Caco-2 (cell line): ENCODE measurements at regions not wholly inside any gene's neighbourhood (a gene's known extent, or its start where the extent isn't known, plus 50 kb on each side); places are given as distances from the start of the nearest gene placed in this dataset.

Experiments
- BruUV-seq: library from RNA; stranded (reverse); fragments of 400-500 nt; replicated peaks from 2 replicates; lab custom pipeline; 2021; lab: Mats Ljungman, UMichigan
- CTCF ChIA-PET: fragments of 300-600 bp; sonication (Branson Sonifier 250); formaldehyde crosslinking; loops from one replicate; lab custom pipeline; 2022; ENCODE audit warnings: antibody characterized with exemption; lab: Charles Lee
- POLR2A ChIA-PET: fragments of 300-600 bp; sonication (Branson Sonifier 250); formaldehyde crosslinking; loops from one replicate; lab custom pipeline; 2022; ENCODE audit warnings: antibody characterized with exemption; lab: Charles Lee
- DNase-seq, 2 experiments: peaks; one replicate each; pipeline versions ENCODE4 v3.0.0 to v3.0.0-alpha.2; 2020 to 2022
- H3K27me3 ChIP-seq: replicated peaks from 2 replicates; pipeline ENCODE4 v1.6.0; 2011; ENCODE audit warnings: low read length; ENCODE audit not compliant: control insufficient read depth, insufficient read depth
- H3K36me3 ChIP-seq: 2 replicates; pipeline ENCODE4 v1.5.1; 2011; ENCODE audit warnings: low read length; ENCODE audit not compliant: control insufficient read depth, insufficient read depth
- H3K4me1 ChIP-seq: fragments of 250-450 bp; sonication (Bioruptor Pico); 2 replicates; pipeline ENCODE4 v1.5.1; 2020; ENCODE audit warnings: mild to moderate bottlenecking
- H3K4me3 ChIP-seq: 2 replicates; pipeline ENCODE4 v1.5.1; 2011; ENCODE audit warnings: low read depth, mild to moderate bottlenecking, control low read depth, low read length
- H3K9me3 ChIP-seq: fragments of 250-450 bp; sonication (Bioruptor Pico); 2 replicates; pipeline ENCODE4 v1.5.1; 2020; ENCODE audit warnings: mild to moderate bottlenecking, moderate library complexity
- H3K27ac Mint-ChIP-seq: one replicate; pipeline ENCODE4 v1.8.0; 2022; ENCODE audit warnings: mixed read lengths; ENCODE audit not compliant: unreplicated experiment
- H3K27me3 Mint-ChIP-seq: one replicate; pipeline ENCODE4 v1.8.0; 2022; ENCODE audit warnings: mixed read lengths; ENCODE audit not compliant: insufficient read depth, unreplicated experiment
- H3K36me3 Mint-ChIP-seq: one replicate; pipeline ENCODE4 v1.8.0; 2022; ENCODE audit warnings: mild to moderate bottlenecking, mixed read lengths; ENCODE audit not compliant: insufficient read depth, unreplicated experiment
- H3K4me1 Mint-ChIP-seq: one replicate; pipeline ENCODE4 v1.8.0; 2022; ENCODE audit warnings: low read depth, mixed read lengths; ENCODE audit not compliant: unreplicated experiment
- H3K4me3 Mint-ChIP-seq: one replicate; pipeline ENCODE4 v1.8.0; 2022; ENCODE audit warnings: mild to moderate bottlenecking, moderate library complexity, mixed read lengths; ENCODE audit not compliant: unreplicated experiment
- H3K9me3 Mint-ChIP-seq: one replicate; pipeline ENCODE4 v1.8.0; 2022; ENCODE audit warnings: mixed read lengths; ENCODE audit not compliant: unreplicated experiment
- intact Hi-C: fragments of 100-400 bp; cut with micrococcal nuclease; formaldehyde crosslinking; loops from one replicate; pipeline ENCODE4 v1.10.0; 2022; ENCODE audit not compliant: unreplicated experiment
- TF ChIP-seq, protein P1 (sequence below), 2 experiments: fragments of 200-600 bp in 1 of 2; IDR thresholded peaks; 1 replicate in 1 of 2; 2 replicates in 1 of 2; pipeline versions ENCODE4 v1.5.1 to v1.8.0; 2011 to 2022; ENCODE audit warnings: antibody characterized with exemption in 1 of 2, control low read depth in 1 of 2, inconsistent platforms in 1 of 2, low read depth in 1 of 2, low read length in 1 of 2, mild to moderate bottlenecking in 1 of 2, moderate library complexity in 1 of 2; ENCODE audit not compliant: insufficient read depth in 1 of 2, severe bottlenecking in 1 of 2, unreplicated experiment in 1 of 2

DNA sequence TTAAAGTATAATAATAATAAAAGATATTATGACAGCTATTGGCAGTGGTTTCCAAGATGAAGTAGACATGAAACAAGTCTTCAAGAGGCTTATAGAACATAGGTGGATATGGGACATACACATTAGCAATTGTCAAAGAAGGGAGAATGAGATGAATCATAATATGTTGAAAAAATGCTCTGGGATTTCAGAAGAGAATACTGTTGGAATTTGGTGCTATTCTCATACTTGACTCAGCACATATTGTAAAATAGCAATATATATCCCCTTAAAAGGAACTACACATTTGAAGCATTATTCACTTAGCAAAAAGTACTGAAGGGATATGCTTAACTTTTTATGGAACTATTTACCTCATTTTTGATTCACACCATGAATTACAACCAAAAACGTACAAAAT lies 577.2 kb upstream of the PCDH15 start:
- H3K9me3 Mint-ChIP-seq, result no peaks in the 10 kb centered on the region
- no peak for DNase-seq
- TF ChIP-seq, protein P1, sequence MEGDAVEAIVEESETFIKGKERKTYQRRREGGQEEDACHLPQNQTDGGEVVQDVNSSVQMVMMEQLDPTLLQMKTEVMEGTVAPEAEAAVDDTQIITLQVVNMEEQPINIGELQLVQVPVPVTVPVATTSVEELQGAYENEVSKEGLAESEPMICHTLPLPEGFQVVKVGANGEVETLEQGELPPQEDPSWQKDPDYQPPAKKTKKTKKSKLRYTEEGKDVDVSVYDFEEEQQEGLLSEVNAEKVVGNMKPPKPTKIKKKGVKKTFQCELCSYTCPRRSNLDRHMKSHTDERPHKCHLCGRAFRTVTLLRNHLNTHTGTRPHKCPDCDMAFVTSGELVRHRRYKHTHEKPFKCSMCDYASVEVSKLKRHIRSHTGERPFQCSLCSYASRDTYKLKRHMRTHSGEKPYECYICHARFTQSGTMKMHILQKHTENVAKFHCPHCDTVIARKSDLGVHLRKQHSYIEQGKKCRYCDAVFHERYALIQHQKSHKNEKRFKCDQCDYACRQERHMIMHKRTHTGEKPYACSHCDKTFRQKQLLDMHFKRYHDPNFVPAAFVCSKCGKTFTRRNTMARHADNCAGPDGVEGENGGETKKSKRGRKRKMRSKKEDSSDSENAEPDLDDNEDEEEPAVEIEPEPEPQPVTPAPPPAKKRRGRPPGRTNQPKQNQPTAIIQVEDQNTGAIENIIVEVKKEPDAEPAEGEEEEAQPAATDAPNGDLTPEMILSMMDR (IDR thresholded peaks at IDR 0.05; ENCODE audit: insufficient read depth in 1 of 2, low read depth in 1 of 2, low read length in 1 of 2, severe bottlenecking in 1 of 2, unreplicated experiment in 1 of 2), result no peak
- H3K4me1 Mint-ChIP-seq, result no peaks in the 10 kb centered on the region
- peaks cover 2% of the 10 kb centered on the region for H3K27me3 Mint-ChIP-seq
- Histone ChIP-seq H3K4me3 (no peak overlapping the region), H3K36me3 (no peaks in the 10 kb centered on the region), H3K4me1 (no peaks in the 10 kb centered on the region), H3K27me3 (no peaks in the 10 kb centered on the region), H3K9me3 (no peaks in the 10 kb centered on the region)
- no peak overlapping the region for H3K4me3 Mint-ChIP-seq
- BruUV-seq, result no TSS peak
- no peak overlapping the region for H3K27ac Mint-ChIP-seq
- H3K36me3 Mint-ChIP-seq, result no peaks in the 10 kb centered on the region
- intact Hi-C loops, result loop anchor here (2.0 kb wide), 1 partner anchor 75 kb away; no protein-coding TSS in a partner anchor
- ChIA-PET POLR2A (no interaction called here), CTCF (no interaction called here)

DNA sequence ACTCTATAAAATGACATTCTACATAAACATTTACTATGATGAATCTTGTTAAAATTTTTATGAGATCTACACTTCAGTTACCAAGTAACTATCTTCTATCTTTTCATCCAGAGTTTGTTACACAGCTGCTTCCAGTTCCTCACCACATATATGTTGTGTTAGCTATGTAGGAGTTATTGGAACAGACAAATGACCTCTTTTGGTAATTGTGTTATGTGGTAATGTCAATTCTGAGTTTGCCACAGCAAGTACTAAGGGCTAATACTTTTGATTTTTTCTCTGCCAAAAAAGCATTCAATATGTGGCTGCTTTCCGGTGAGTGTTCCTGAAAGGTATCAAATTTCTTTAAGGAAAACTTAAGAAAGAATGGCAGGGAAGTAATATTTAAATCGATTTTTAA lies 573.9 kb upstream of the PCDH15 start:
- Mint-ChIP-seq H3K27me3 (no peaks in the 10 kb centered on the region), H3K36me3 (no peaks in the 10 kb centered on the region), H3K4me3 (no peak overlapping the region), H3K9me3 (no peaks in the 10 kb centered on the region), H3K4me1 (no peaks in the 10 kb centered on the region), H3K27ac (no peak overlapping the region)
- DNase-seq, result no peak
- H3K36me3 ChIP-seq, result no peaks in the 10 kb centered on the region
- TF ChIP-seq, protein P1 (IDR thresholded peaks at IDR 0.05; ENCODE audit: insufficient read depth in 1 of 2, low read depth in 1 of 2, low read length in 1 of 2, severe bottlenecking in 1 of 2, unreplicated experiment in 1 of 2), result no peak
- H3K9me3 ChIP-seq, result no peaks in the 10 kb centered on the region
- BruUV-seq, result no TSS peak
- H3K4me1 ChIP-seq, result no peaks in the 10 kb centered on the region
- no peak overlapping the region for H3K4me3 ChIP-seq
- intact Hi-C loops, result no loop called here
- ChIA-PET POLR2A (no interaction called here), CTCF (no interaction called here)
- H3K27me3 ChIP-seq, result no peaks in the 10 kb centered on the region

DNA sequence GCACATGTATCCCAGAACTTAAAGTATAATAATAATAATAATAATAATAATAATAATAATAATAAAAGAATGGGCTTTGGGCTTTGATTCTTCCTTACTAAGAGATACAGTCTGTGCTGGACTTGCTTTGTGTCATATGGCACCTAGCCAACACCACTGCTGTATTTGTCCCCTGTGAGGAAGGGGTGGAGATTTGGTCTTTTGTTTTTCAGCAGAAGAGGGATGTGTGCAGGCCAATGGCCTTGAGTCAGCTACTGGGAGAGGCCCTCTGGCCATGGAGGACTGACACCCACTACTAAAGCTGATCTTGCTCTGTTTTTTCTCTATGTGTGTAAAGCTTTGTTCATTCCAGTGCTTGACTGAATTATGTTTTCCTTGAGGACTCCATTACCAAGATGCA lies 573.0 kb upstream of the PCDH15 start:
- Mint-ChIP-seq H3K36me3 (no peaks in the 10 kb centered on the region), H3K4me3 (no peak overlapping the region), H3K9me3 (no peaks in the 10 kb centered on the region), H3K27me3 (no peaks in the 10 kb centered on the region), H3K27ac (no peak overlapping the region), H3K4me1 (no peaks in the 10 kb centered on the region)
- TF ChIP-seq, protein P1 (IDR thresholded peaks at IDR 0.05; ENCODE audit: insufficient read depth in 1 of 2, low read depth in 1 of 2, low read length in 1 of 2, severe bottlenecking in 1 of 2, unreplicated experiment in 1 of 2), result no peak
- Histone ChIP-seq H3K4me3 (no peak overlapping the region), H3K27me3 (no peaks in the 10 kb centered on the region), H3K36me3 (no peaks in the 10 kb centered on the region), H3K9me3 (no peaks in the 10 kb centered on the region), H3K4me1 (no peaks in the 10 kb centered on the region)
- no peak for DNase-seq
- BruUV-seq, result no TSS peak
- ChIA-PET POLR2A (no interaction called here), CTCF (no interaction called here)
- intact Hi-C loops, result no loop called here
